NCI-H460 (cell line): ENCODE measurements at regions not wholly inside any gene's neighbourhood (a gene's known extent, or its start where the extent isn't known, plus 50 kb on each side); places are given as distances from the start of the nearest gene placed in this dataset.

Experiments
- DNase-seq: peaks from one replicate; pipeline ENCODE4 v3.0.0-alpha.2; 2016; ENCODE audit warnings: low read depth; ENCODE audit errors: extremely low read depth

GRCh38 chr1:4110888-4111287 lies 210.8 kb upstream of the C1orf174 start:
- no peak for DNase-seq

- no peak for DNase-seq
Observed at GRCh38 chr1:4113897-4114296, 213.8 kb upstream of the C1orf174 start.

GRCh38 chr1:4115191-4115900 lies 215.3 kb upstream of the C1orf174 start:
- DNase-seq = no peak

- no peak for DNase-seq
Observed at GRCh38 chr1:4117196-4117595, 217.1 kb upstream of the C1orf174 start.

- DNase-seq = no peak
Observed at GRCh38 chr1:4118746-4119515, 218.9 kb upstream of the C1orf174 start.

GRCh38 chr1:4119516-4120220 lies 219.6 kb upstream of the C1orf174 start:
- no peak for DNase-seq

GRCh38 chr1:4120557-4121292 lies 220.7 kb upstream of the C1orf174 start:
- no peak for DNase-seq

GRCh38 chr1:4121293-4121684 lies 221.2 kb upstream of the C1orf174 start:
- no peak for DNase-seq

GRCh38 chr1:4121834-4122512 lies 221.9 kb upstream of the C1orf174 start:
- DNase-seq = no peak

GRCh38 chr1:4122513-4123160 lies 222.6 kb upstream of the C1orf174 start:
- no peak for DNase-seq

- no peak for DNase-seq
Observed at GRCh38 chr1:4124631-4125145, 224.6 kb upstream of the C1orf174 start.

- DNase-seq = no peak
Observed at GRCh38 chr1:4126251-4126650, 226.2 kb upstream of the C1orf174 start.

- no peak for DNase-seq
Observed at GRCh38 chr1:4126731-4127591, 226.9 kb upstream of the C1orf174 start.

GRCh38 chr1:4127592-4128140 lies 227.6 kb upstream of the C1orf174 start:
- no peak for DNase-seq

- no peak for DNase-seq
Observed at GRCh38 chr1:4128616-4129015, 228.5 kb upstream of the C1orf174 start.

GRCh38 chr1:4129693-4130092 lies 229.6 kb upstream of the C1orf174 start:
- DNase-seq = no peak

- DNase-seq = no peak
Observed at GRCh38 chr1:4130096-4130495, 230.0 kb upstream of the C1orf174 start.

GRCh38 chr1:4131734-4132133 lies 231.7 kb upstream of the C1orf174 start:
- no peak for DNase-seq
